A549 (cell line): ENCODE measurements at regions not wholly inside any gene's neighbourhood (a gene's known extent, or its start where the extent isn't known, plus 50 kb on each side); places are given as distances from the start of the nearest gene placed in this dataset.

Experiments used
- CBX2 ChIP-seq: fragments of 200-600 bp; sonication (generic); IDR thresholded peaks from 2 replicates; pipeline ENCODE4 v1.6.1; 2016; ENCODE audit warnings: low read depth, mild to moderate bottlenecking, borderline replicate concordance
- CTCF ChIP-seq: fragments of >200 bp; sonication (Bioruptor Twin); formaldehyde crosslinking; IDR thresholded peaks from 3 replicates; pipeline ENCODE4 v1.5.1; 2016
- EP300 ChIP-seq, 2 experiments: fragments of >200 bp; sonication (Bioruptor Twin); formaldehyde crosslinking; IDR thresholded peaks; 2 replicates in 1 of 2; 3 replicates in 1 of 2; pipeline ENCODE4 v1.6.1; 2016 to 2017
- JUN ChIP-seq, 2 experiments: fragments of >200 bp; sonication (Bioruptor Twin); formaldehyde crosslinking; IDR thresholded peaks; 2 replicates in 1 of 2; 3 replicates in 1 of 2; pipeline ENCODE4 v1.6.1; 2016 to 2017
- JUNB ChIP-seq: fragments of >200 bp; sonication (Bioruptor Twin); formaldehyde crosslinking; IDR thresholded peaks from 2 replicates; pipeline ENCODE4 v1.6.1; 2016
- POLR2A ChIP-seq: IDR thresholded peaks from 2 replicates; pipeline ENCODE4 v1.6.1; 2012; ENCODE audit warnings: mild to moderate bottlenecking, low read length
- SMC3 ChIP-seq: fragments of >200 bp; sonication (Bioruptor Twin); formaldehyde crosslinking; IDR thresholded peaks from 3 replicates; pipeline ENCODE4 v1.6.1; 2018; ENCODE audit warnings: inconsistent platforms

- no peak for TF ChIP-seq CTCF
- no peak for TF ChIP-seq CBX2
- no peak for TF ChIP-seq POLR2A
- no peak for TF ChIP-seq SMC3
- no peak for TF ChIP-seq JUN (IDR thresholded peaks at IDR 0.05)
- TF ChIP-seq JUNB: no peak
- no peak for TF ChIP-seq EP300 (IDR thresholded peaks at IDR 0.05)
These were observed 357.2 kb downstream of the SEC23A start for GRCh38 chr14:38745861-38746260.
